ENCODE measurements at regions not wholly inside any gene's neighbourhood (a gene's known extent, or its start where the extent isn't known, plus 50 kb on each side); places are given as distances from the start of the nearest gene placed in this dataset.

GRCh38 chr21:28751176-28751575, 241.5 kb downstream of the LTN1 start:
- H3K4me1 ChIP-seq (ENCODE audit: control insufficient read depth in 2 of 2, insufficient read depth in 2 of 2, low read length in 2 of 2) = no peaks in the 10 kb centered on the region
- Mint-ChIP-seq H3K27ac (no peak overlapping the region), H3K27me3 (no peaks in the 10 kb centered on the region), H3K9me3 (ENCODE audit: insufficient read depth) (no peaks in the 10 kb centered on the region), H3K4me1 (no peaks in the 10 kb centered on the region), H3K4me3 (no peak overlapping the region)
- ChIA-PET POLR2A (no interaction called here), CTCF (interaction anchor here (1.0 kb wide), 1 partner anchor 13 kb away, joined by 3 read pairs; no protein-coding TSS in a partner anchor)
- H3K36me3 ChIP-seq (replicated peaks in 1 of 2; ENCODE audit: control extremely low read depth in 1 of 2, control insufficient read depth in 1 of 2, extremely low read depth in 1 of 2, insufficient read depth in 2 of 2, low read length in 1 of 2) = no peaks in the 10 kb centered on the region
- H3K9ac ChIP-seq (ENCODE audit: low read length) = no peak overlapping the region
- intact Hi-C loops (cut with micrococcal nuclease) = no loop called here
- no peak overlapping the region for H3K4me3 ChIP-seq (ENCODE audit: control extremely low read depth in 1 of 5, extremely low read depth in 1 of 5, insufficient read depth in 1 of 5, low read depth in 2 of 5, low read length in 4 of 5)
- no peak for TF ChIP-seq CTCF (IDR thresholded peaks at IDR 0.05)
- TF ChIP-seq EZH2 (IDR thresholded peaks at IDR 0.05; ENCODE audit: borderline replicate concordance, insufficient read depth, low read depth, low read length, poor library complexity, severe bottlenecking) = no peak
- no peak overlapping the region for H3K4me2 ChIP-seq (replicated peaks; ENCODE audit: low read depth, low read length, poor library complexity, severe bottlenecking)
- WGBS (ENCODE audit: insufficient coverage) = no CpG with 5 or more reads among the region's 3 CpGs
- no peak overlapping the region for H3K27ac ChIP-seq (ENCODE audit: low read length in 2 of 2)
- no peaks in the 10 kb centered on the region for H3K79me2 ChIP-seq (ENCODE audit: control insufficient read depth, insufficient read depth, low read length)
- no peak overlapping the region for H2AFZ ChIP-seq (ENCODE audit: insufficient read depth, low read depth, low read length, poor library complexity, severe bottlenecking)
- no peak for ATAC-seq (ENCODE audit: low read depth)
- DNase-seq = no peak
- no peaks in the 10 kb centered on the region for H4K20me1 ChIP-seq (ENCODE audit: control insufficient read depth, insufficient read depth, low read length, poor library complexity, severe bottlenecking)
- no peaks in the 10 kb centered on the region for H3K9me3 ChIP-seq (ENCODE audit: control extremely low read depth in 1 of 3, control insufficient read depth in 2 of 3, insufficient read depth in 1 of 3, low read length in 2 of 3)
- H3K27me3 ChIP-seq (replicated peaks in 1 of 4; ENCODE audit: control extremely low read depth in 1 of 4, control insufficient read depth in 3 of 4, insufficient read depth in 4 of 4, low read length in 3 of 4) = no peaks in the 10 kb centered on the region

DNA sequence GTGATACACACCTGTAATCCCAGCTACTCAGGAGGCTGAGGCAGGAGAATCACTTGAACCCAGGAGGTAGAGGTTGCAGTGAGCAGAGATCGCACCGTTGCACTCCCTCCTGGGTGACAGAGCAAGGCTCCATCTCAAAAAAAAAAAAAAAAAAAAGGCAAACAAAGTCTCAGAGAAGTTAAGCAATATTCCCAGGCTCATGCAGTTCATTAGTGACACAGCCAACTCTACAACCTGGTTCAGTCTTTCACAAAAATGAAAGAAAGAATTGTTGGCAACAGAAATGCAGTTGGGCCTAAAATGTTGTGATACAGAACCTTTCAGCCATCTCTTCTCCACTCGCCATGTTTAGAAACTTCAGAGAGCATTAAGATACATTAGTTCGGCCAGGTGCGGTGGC, 242.1 kb downstream of the LTN1 start:
- H3K9me3 Mint-ChIP-seq (ENCODE audit: insufficient read depth) = no peaks in the 10 kb centered on the region
- intact Hi-C loops (cut with micrococcal nuclease) = no loop called here
- Histone ChIP-seq H3K36me3 (replicated peaks in 1 of 2; ENCODE audit: control extremely low read depth in 1 of 2, control insufficient read depth in 1 of 2, extremely low read depth in 1 of 2, insufficient read depth in 2 of 2, low read length in 1 of 2) (no peaks in the 10 kb centered on the region), H3K27ac (ENCODE audit: low read length in 2 of 2) (no peak overlapping the region), H4K20me1 (ENCODE audit: control insufficient read depth, insufficient read depth, low read length, poor library complexity, severe bottlenecking) (no peaks in the 10 kb centered on the region), H3K27me3 (replicated peaks in 1 of 4; ENCODE audit: control extremely low read depth in 1 of 4, control insufficient read depth in 3 of 4, insufficient read depth in 4 of 4, low read length in 3 of 4) (no peaks in the 10 kb centered on the region), H3K4me1 (ENCODE audit: control insufficient read depth in 2 of 2, insufficient read depth in 2 of 2, low read length in 2 of 2) (peaks cover under 1 to 1% of the 10 kb centered on the region in 2 donors), H3K9ac (ENCODE audit: low read length) (no peak overlapping the region), H3K4me2 (replicated peaks; ENCODE audit: low read depth, low read length, poor library complexity, severe bottlenecking) (no peak overlapping the region), H3K4me3 (ENCODE audit: control extremely low read depth in 1 of 5, extremely low read depth in 1 of 5, insufficient read depth in 1 of 5, low read depth in 2 of 5, low read length in 4 of 5) (no peak overlapping the region), H3K9me3 (ENCODE audit: control extremely low read depth in 1 of 3, control insufficient read depth in 2 of 3, insufficient read depth in 1 of 3, low read length in 2 of 3) (no peaks in the 10 kb centered on the region), H2AFZ (ENCODE audit: insufficient read depth, low read depth, low read length, poor library complexity, severe bottlenecking) (no peak overlapping the region), H3K79me2 (ENCODE audit: control insufficient read depth, insufficient read depth, low read length) (no peaks in the 10 kb centered on the region)
- DNase-seq = no peak
- H3K4me3 Mint-ChIP-seq = no peak overlapping the region
- 100% methylated on average over 3 of the region's 5 CpGs for WGBS (ENCODE audit: insufficient coverage)
- no peak for ATAC-seq (ENCODE audit: low read depth)
- TF ChIP-seq EZH2 (IDR thresholded peaks at IDR 0.05; ENCODE audit: borderline replicate concordance, insufficient read depth, low read depth, low read length, poor library complexity, severe bottlenecking) = no peak
- no peak for TF ChIP-seq CTCF (IDR thresholded peaks at IDR 0.05)
- H3K27ac Mint-ChIP-seq = no peak overlapping the region
- ChIA-PET POLR2A (no interaction called here), CTCF (interaction anchor here (0.7 to 1.1 kb wide), 3 partner anchors 10 to 234 kb away, joined by 3 read pairs; no protein-coding TSS in a partner anchor)
- H3K4me1 Mint-ChIP-seq = no peaks in the 10 kb centered on the region
- H3K27me3 Mint-ChIP-seq = no peaks in the 10 kb centered on the region
